Hepatocyte (in vitro differentiated cells): ENCODE measurements at regions not wholly inside any gene's neighbourhood (a gene's known extent, or its start where the extent isn't known, plus 50 kb on each side); places are given as distances from the start of the nearest gene placed in this dataset.

ENCODE experiments used
- EZH2 ChIP-seq: fragments of 200-600 bp; sonication (generic); IDR thresholded peaks from 2 replicates; pipeline ENCODE4 v1.6.1; 2016; ENCODE audit warnings: antibody characterized with exemption, mild to moderate bottlenecking, borderline replicate concordance
- TF ChIP-seq, protein P1 (sequence below): fragments of 200-600 bp; sonication (generic); IDR thresholded peaks from 2 replicates; pipeline ENCODE4 v1.5.1; 2016; ENCODE audit warnings: antibody characterized with exemption, mild to moderate bottlenecking; ENCODE audit not compliant: poor library complexity

DNA sequence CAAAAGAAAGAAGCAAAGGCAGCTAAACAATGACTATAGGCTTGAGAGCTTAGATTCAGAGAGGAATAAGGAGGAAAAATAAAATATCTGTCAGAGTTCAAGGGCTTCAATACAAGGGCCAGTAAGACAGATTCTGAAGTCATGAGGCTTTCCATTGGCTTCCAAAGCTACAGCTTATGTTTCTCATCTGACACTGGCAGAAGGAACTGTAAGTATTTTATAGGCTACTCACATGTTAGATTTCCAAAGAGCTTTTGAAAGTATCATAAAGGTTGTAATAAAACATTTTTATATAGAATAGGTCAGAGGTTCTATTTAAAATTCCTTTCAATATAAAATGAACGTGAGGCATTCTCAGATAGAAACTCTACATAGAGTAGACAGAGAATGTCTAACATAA lies 746.6 kb upstream of the NXPH2 start:
- TF ChIP-seq, protein P1, sequence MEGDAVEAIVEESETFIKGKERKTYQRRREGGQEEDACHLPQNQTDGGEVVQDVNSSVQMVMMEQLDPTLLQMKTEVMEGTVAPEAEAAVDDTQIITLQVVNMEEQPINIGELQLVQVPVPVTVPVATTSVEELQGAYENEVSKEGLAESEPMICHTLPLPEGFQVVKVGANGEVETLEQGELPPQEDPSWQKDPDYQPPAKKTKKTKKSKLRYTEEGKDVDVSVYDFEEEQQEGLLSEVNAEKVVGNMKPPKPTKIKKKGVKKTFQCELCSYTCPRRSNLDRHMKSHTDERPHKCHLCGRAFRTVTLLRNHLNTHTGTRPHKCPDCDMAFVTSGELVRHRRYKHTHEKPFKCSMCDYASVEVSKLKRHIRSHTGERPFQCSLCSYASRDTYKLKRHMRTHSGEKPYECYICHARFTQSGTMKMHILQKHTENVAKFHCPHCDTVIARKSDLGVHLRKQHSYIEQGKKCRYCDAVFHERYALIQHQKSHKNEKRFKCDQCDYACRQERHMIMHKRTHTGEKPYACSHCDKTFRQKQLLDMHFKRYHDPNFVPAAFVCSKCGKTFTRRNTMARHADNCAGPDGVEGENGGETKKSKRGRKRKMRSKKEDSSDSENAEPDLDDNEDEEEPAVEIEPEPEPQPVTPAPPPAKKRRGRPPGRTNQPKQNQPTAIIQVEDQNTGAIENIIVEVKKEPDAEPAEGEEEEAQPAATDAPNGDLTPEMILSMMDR: no peak
- TF ChIP-seq EZH2: no peak
